HEK293T (cell line): ENCODE measurements at regions not wholly inside any gene's neighbourhood (a gene's known extent, or its start where the extent isn't known, plus 50 kb on each side); places are given as distances from the start of the nearest gene placed in this dataset.

Source experiments
- CTCF ChIA-PET: fragments of 350-600 bp; formaldehyde crosslinking; extraction: SDS; loops from one replicate; lab custom pipeline; 2021; ENCODE audit warnings: antibody characterized with exemption, inconsistent platforms; lab: Yijun Ruan, JAX
- POLR2A ChIA-PET: fragments of 350-600 bp; formaldehyde crosslinking; extraction: SDS; loops from one replicate; lab custom pipeline; 2020; ENCODE audit warnings: antibody characterized with exemption, inconsistent platforms; lab: Yijun Ruan, JAX
- DNase-seq: peaks from one replicate; pipeline ENCODE4 v3.0.0; 2012; ENCODE audit warnings: mixed read lengths; ENCODE audit errors: extremely low spot score
- ARNT ChIP-seq: fragments of 450-650 bp; IDR thresholded peaks from 2 replicates; pipeline ENCODE4 v1.6.1; 2017; ENCODE audit warnings: mild to moderate bottlenecking
- BHLHE40 ChIP-seq: fragments of 450-650 bp; IDR thresholded peaks from 2 replicates; pipeline ENCODE4 v1.6.1; 2016; ENCODE audit warnings: mild to moderate bottlenecking, moderate library complexity, borderline replicate concordance
- CTBP1 ChIP-seq: fragments of 450-650 bp; IDR thresholded peaks from 2 replicates; pipeline ENCODE4 v1.6.1; 2016; ENCODE audit warnings: borderline replicate concordance
- ELF4 ChIP-seq: fragments of 450-650 bp; IDR thresholded peaks from 2 replicates; pipeline ENCODE4 v1.6.1; 2017; ENCODE audit warnings: antibody characterized with exemption
- FOXA1 ChIP-seq: fragments of 450-650 bp; IDR thresholded peaks from 2 replicates; pipeline ENCODE4 v1.6.1; 2016; ENCODE audit warnings: mild to moderate bottlenecking
- FOXK2 ChIP-seq: fragments of 450-650 bp; IDR thresholded peaks from 2 replicates; pipeline ENCODE4 v1.6.1; 2016; ENCODE audit warnings: mild to moderate bottlenecking
- FOXM1 ChIP-seq: fragments of 450-650 bp; IDR thresholded peaks from 2 replicates; pipeline ENCODE4 v1.6.1; 2017; ENCODE audit warnings: mild to moderate bottlenecking, borderline replicate concordance
- HDGF ChIP-seq: fragments of 450-650 bp; IDR thresholded peaks from 2 replicates; pipeline ENCODE4 v1.6.1; 2017; ENCODE audit warnings: antibody characterized with exemption, borderline replicate concordance
- L3MBTL2 ChIP-seq: fragments of 450-650 bp; conservative IDR thresholded peaks from 2 replicates; pipeline ENCODE4 v1.6.1; 2016; ENCODE audit warnings: mild to moderate bottlenecking
- LEF1 ChIP-seq: fragments of 450-650 bp; IDR thresholded peaks from 2 replicates; pipeline ENCODE4 v1.6.1; 2017; ENCODE audit warnings: mild to moderate bottlenecking, borderline replicate concordance
- NFRKB ChIP-seq: fragments of 450-650 bp; IDR thresholded peaks from 2 replicates; pipeline ENCODE4 v1.6.1; 2016; ENCODE audit warnings: mild to moderate bottlenecking, moderate library complexity
- PKNOX1 ChIP-seq: fragments of 450-650 bp; IDR thresholded peaks from 2 replicates; pipeline ENCODE4 v1.6.1; 2016
- SP1 ChIP-seq: fragments of 450-650 bp; IDR thresholded peaks from 2 replicates; pipeline ENCODE4 v1.6.1; 2017
- SUZ12 ChIP-seq: fragments of 450-650 bp; IDR thresholded peaks from 2 replicates; pipeline ENCODE4 v1.6.1; 2016; ENCODE audit warnings: mild to moderate bottlenecking
- TARDBP ChIP-seq: fragments of 450-650 bp; IDR thresholded peaks from 2 replicates; pipeline ENCODE4 v1.6.1; 2016
- ZNF384 ChIP-seq: fragments of 450-650 bp; IDR thresholded peaks from 2 replicates; pipeline ENCODE4 v1.6.1; 2016

- TF ChIP-seq ZNF384 (no peak), ELF4 (no peak), ARNT (no peak), FOXA1 (no peak), LEF1 (no peak), HDGF (no peak), CTBP1 (no peak), SP1 (no peak), SUZ12 (no peak), FOXM1 (no peak), FOXK2 (no peak)
- POLR2A ChIA-PET = no interaction called here
- CTCF ChIA-PET = no interaction called here
- DNase-seq = no peak
These were observed 144.9 kb downstream of the HAPSTR1 start for GRCh38 chr16:9236319-9236718.

DNA sequence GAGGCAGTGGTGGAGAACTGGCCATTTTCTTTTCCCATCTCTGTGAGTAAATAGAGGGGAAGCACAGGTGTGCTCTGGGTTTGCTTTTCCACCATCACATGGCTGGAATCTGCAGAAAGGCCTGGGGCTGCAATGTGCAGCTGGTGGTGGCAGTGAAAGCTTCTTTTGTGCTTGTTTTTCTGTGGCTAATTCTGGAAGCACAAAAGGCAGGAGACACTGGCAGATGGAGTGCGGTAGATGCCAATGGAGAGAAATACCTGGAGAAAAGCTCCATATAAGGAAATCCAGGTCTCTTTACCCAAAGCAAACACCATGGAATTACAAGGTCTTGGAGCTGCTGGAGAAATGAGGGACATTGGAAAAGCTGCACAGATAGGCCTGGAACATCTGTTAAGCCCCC lies 146.9 kb downstream of the HAPSTR1 start:
- ChIA-PET CTCF (interaction anchor here (1.1 kb wide), 1 partner anchor 19 kb away, joined by 3 read pairs; no protein-coding TSS in a partner anchor), POLR2A (no interaction called here)
- TF ChIP-seq FOXM1 (no peak), L3MBTL2 (no peak), FOXK2 (no peak), CTBP1 (no peak), ELF4 (no peak), TARDBP (no peak), BHLHE40 (no peak)
- DNase-seq = no peak

- DNase-seq = no peak
- ChIA-PET POLR2A (no interaction called here), CTCF (interaction anchor here (0.7 kb wide), 1 partner anchor 81 kb away, joined by 4 read pairs; no protein-coding TSS in a partner anchor)
- TF ChIP-seq PKNOX1 (no peak), TARDBP (no peak), HDGF (no peak), ELF4 (no peak), LEF1 (no peak), ZNF384 (no peak), FOXK2 (no peak), ARNT (no peak), L3MBTL2 (no peak), BHLHE40 (no peak), NFRKB (no peak)
These were observed 149.7 kb downstream of the HAPSTR1 start for GRCh38 chr16:9241177-9241576.

- no peak for DNase-seq
- POLR2A ChIA-PET = no interaction called here
- CTCF ChIA-PET = interaction anchor here (0.6 kb wide), 1 partner anchor 117 kb away, joined by 3 read pairs; no protein-coding TSS in a partner anchor
These were observed 156.7 kb downstream of the HAPSTR1 start for GRCh38 chr16:9248162-9248561.

DNA sequence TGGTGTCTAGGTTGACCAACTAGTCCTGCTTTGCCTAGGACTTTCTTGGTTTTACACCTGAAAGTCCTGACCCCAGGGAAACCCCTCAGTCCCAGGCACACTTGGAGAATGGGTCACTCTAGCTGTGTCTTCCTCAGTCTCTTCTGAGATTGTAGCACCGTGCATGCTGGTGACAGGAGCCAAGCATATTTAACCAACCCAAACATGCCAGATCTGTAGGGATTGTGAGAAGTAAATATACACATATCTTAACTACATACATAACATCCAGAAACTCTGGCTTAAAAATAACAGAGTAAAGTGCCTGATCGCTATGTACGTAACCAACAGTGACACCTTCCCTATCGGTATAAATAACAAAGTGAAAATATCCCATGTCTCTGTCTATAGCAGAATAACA lies 158.1 kb downstream of the HAPSTR1 start:
- ChIA-PET POLR2A (no interaction called here), CTCF (no interaction called here)
- no peak for DNase-seq
- TF ChIP-seq TARDBP (no peak), BHLHE40 (no peak)

More at GRCh38 chr16:9248162-9248561, 156.7 kb downstream of the HAPSTR1 start:
- TF ChIP-seq PKNOX1 (no peak), BHLHE40 (no peak), ARNT (no peak), HDGF (no peak)

DNA sequence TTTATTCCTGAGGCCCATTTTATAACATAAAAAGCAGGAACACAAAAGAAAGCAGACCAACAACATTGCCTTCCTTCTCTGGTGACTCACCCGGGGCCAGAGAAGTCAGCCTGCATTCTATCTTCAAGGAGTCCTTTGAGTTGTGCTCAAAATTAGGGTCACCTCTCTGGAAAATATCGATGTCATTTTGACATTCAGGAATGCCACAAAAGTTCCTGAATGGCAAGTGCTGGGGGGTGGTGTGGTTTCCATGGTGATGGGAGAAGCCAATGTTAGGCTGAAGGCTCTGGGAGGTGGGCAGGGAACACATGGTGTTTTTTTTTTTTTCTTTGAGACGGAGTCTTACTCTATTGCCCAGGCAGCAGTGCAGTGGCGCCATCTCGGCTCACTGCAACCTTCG lies 159.6 kb downstream of the HAPSTR1 start:
- TF ChIP-seq NFRKB (no peak), ARNT (no peak), ZNF384 (no peak)
- POLR2A ChIA-PET = no interaction called here
- DNase-seq = no peak
- CTCF ChIA-PET = no interaction called here

GRCh38 chr16:9254863-9255262 lies 163.4 kb downstream of the HAPSTR1 start:
- CTCF ChIA-PET = interaction anchor here (0.6 to 1.3 kb wide), 3 partner anchors 10 to 1440 kb away, joined by 3 to 8 read pairs (median 3); no protein-coding TSS in a partner anchor
- TF ChIP-seq ARNT = no peak
- no peak for TF ChIP-seq BHLHE40
- TF ChIP-seq ZNF384 = no peak
- TF ChIP-seq TARDBP = no peak
- no peak for TF ChIP-seq SUZ12
- no peak for TF ChIP-seq L3MBTL2
- TF ChIP-seq CTBP1 = no peak
- TF ChIP-seq FOXK2 = no peak
- no peak for TF ChIP-seq LEF1
- TF ChIP-seq NFRKB = no peak
- TF ChIP-seq FOXM1 = no peak
- no peak for TF ChIP-seq FOXA1
- no peak for TF ChIP-seq SP1
- no peak for TF ChIP-seq ELF4
- TF ChIP-seq PKNOX1 = no peak
- no peak for TF ChIP-seq HDGF
- POLR2A ChIA-PET = interaction anchor here (1.0 kb wide), 1 partner anchor 10 kb away, joined by 3 read pairs; no protein-coding TSS in a partner anchor
- DNase-seq = no peak
